ENCODE measurements at regions not wholly inside any gene's neighbourhood (a gene's known extent, or its start where the extent isn't known, plus 50 kb on each side); places are given as distances from the start of the nearest gene placed in this dataset.

GRCh38 chr7:18320422-18320821 lies 175.1 kb upstream of the HDAC9 start:
- no peak for DNase-seq

- DNase-seq: peak; percentile 60
Observed at GRCh38 chr7:18320971-18321567, 174.5 kb upstream of the HDAC9 start.

GRCh38 chr7:18330548-18330947 lies 165.0 kb upstream of the HDAC9 start:
- DNase-seq: no peak

- DNase-seq: no peak
Observed at GRCh38 chr7:18336626-18337025, 158.9 kb upstream of the HDAC9 start.

GRCh38 chr7:18337048-18337809 lies 158.3 kb upstream of the HDAC9 start:
- DNase-seq: no peak

GRCh38 chr7:18338910-18339523 lies 156.5 kb upstream of the HDAC9 start:
- no peak for DNase-seq

- DNase-seq: no peak
Observed at GRCh38 chr7:18341756-18342155, 153.8 kb upstream of the HDAC9 start.

- no peak for DNase-seq
Observed at GRCh38 chr7:18343047-18343446, 152.5 kb upstream of the HDAC9 start.

- no peak for DNase-seq
Observed at GRCh38 chr7:18344536-18344935, 151.0 kb upstream of the HDAC9 start.

GRCh38 chr7:18345641-18346234 lies 149.8 kb upstream of the HDAC9 start:
- peak; percentile 56 for DNase-seq

GRCh38 chr7:18347170-18347569 lies 148.4 kb upstream of the HDAC9 start:
- DNase-seq: no peak

- DNase-seq: no peak
Observed at GRCh38 chr7:18350678-18351077, 144.9 kb upstream of the HDAC9 start.

GRCh38 chr7:18352339-18353255 lies 143.0 kb upstream of the HDAC9 start:
- DNase-seq: peak; percentile 70

GRCh38 chr7:18353339-18353738 lies 142.2 kb upstream of the HDAC9 start:
- peak; percentile 33 for DNase-seq

- DNase-seq: peak; percentile 19
Observed at GRCh38 chr7:18354108-18355085, 141.2 kb upstream of the HDAC9 start.

- DNase-seq: peak; percentile 51
Observed at GRCh38 chr7:18356191-18356645, 139.3 kb upstream of the HDAC9 start.

- no peak for DNase-seq
Observed at GRCh38 chr7:18357691-18358090, 137.9 kb upstream of the HDAC9 start.

GRCh38 chr7:18361756-18362155 lies 133.8 kb upstream of the HDAC9 start:
- DNase-seq: peak; percentile 23

GRCh38 chr7:18363751-18364380 lies 131.7 kb upstream of the HDAC9 start:
- DNase-seq: no peak

GRCh38 chr7:18364396-18364795 lies 131.2 kb upstream of the HDAC9 start:
- DNase-seq: no peak

- DNase-seq: no peak
Observed at GRCh38 chr7:18366394-18366793, 129.2 kb upstream of the HDAC9 start.

All from fibroblast of skin of scalp (primary cell).